H9 (cell line): ENCODE measurements at regions not wholly inside any gene's neighbourhood (a gene's known extent, or its start where the extent isn't known, plus 50 kb on each side); places are given as distances from the start of the nearest gene placed in this dataset.

Experiments used
- DNase-seq: peaks from one replicate; pipeline ENCODE4 v3.0.0-alpha.2; 2017
- H2AFZ ChIP-seq: one replicate; pipeline ENCODE4 v1.6.1; 2013; ENCODE audit warnings: mild to moderate bottlenecking, low read length, control low read depth, moderate library complexity
- H2AK5ac ChIP-seq: 2 replicates; pipeline ENCODE4 v1.6.1; 2013; ENCODE audit warnings: low read length, control low read depth, mixed read lengths; ENCODE audit not compliant: insufficient read length
- H2BK120ac ChIP-seq: one replicate; pipeline ENCODE4 v1.6.1; 2013; ENCODE audit warnings: low read depth, mild to moderate bottlenecking, low read length, control low read depth, inconsistent platforms; ENCODE audit not compliant: poor library complexity, severe bottlenecking
- H2BK12ac ChIP-seq: 2 replicates; pipeline ENCODE4 v1.6.1; 2013; ENCODE audit warnings: low read length, control low read depth, mixed read lengths, low read depth; ENCODE audit not compliant: insufficient read length
- H2BK15ac ChIP-seq: 2 replicates; pipeline ENCODE4 v1.6.1; 2013; ENCODE audit warnings: low read depth, low read length, control low read depth
- H2BK20ac ChIP-seq: one replicate; pipeline ENCODE4 v1.6.1; 2013; ENCODE audit warnings: low read depth, mild to moderate bottlenecking, low read length, control low read depth, inconsistent platforms; ENCODE audit not compliant: poor library complexity, severe bottlenecking
- H2BK5ac ChIP-seq: 2 replicates; pipeline ENCODE4 v1.6.1; 2013; ENCODE audit warnings: low read length, control low read depth, mixed read lengths; ENCODE audit not compliant: insufficient read length
- H3K14ac ChIP-seq: 2 replicates; pipeline ENCODE4 v1.6.1; 2013; ENCODE audit warnings: low read length, control low read depth; ENCODE audit not compliant: insufficient read depth
- H3K18ac ChIP-seq: 2 replicates; pipeline ENCODE4 v1.6.1; 2013; ENCODE audit warnings: low read depth, mild to moderate bottlenecking, mixed read lengths, low read length, control low read depth; ENCODE audit not compliant: insufficient read length
- H3K23ac ChIP-seq: 2 replicates; pipeline ENCODE4 v1.6.1; 2013; ENCODE audit warnings: low read length, control low read depth, mixed read lengths, low read depth; ENCODE audit not compliant: insufficient read length
- H3K23me2 ChIP-seq: 2 replicates; pipeline ENCODE4 v1.6.1; 2013; ENCODE audit warnings: low read depth, mild to moderate bottlenecking, mixed read lengths, low read length, control low read depth; ENCODE audit not compliant: insufficient read length, poor library complexity, severe bottlenecking
- H3K27ac ChIP-seq: 2 replicates; pipeline ENCODE4 v1.5.1; 2013; ENCODE audit warnings: low read length, control low read depth, mixed read lengths, low read depth; ENCODE audit not compliant: insufficient read length
- H3K27me3 ChIP-seq: 2 replicates; pipeline ENCODE4 v1.6.1; 2013; ENCODE audit warnings: low read length, control low read depth, inconsistent platforms; ENCODE audit not compliant: insufficient read depth
- H3K4ac ChIP-seq: 2 replicates; pipeline ENCODE4 v1.6.1; 2013; ENCODE audit warnings: low read depth, mild to moderate bottlenecking, control low read depth, inconsistent platforms, low read length, moderate library complexity
- H3K4me1 ChIP-seq: 2 replicates; pipeline ENCODE4 v1.6.1; 2013; ENCODE audit warnings: low read length, control low read depth, inconsistent platforms; ENCODE audit not compliant: insufficient read depth
- H3K4me2 ChIP-seq: 2 replicates; pipeline ENCODE4 v1.6.1; 2013; ENCODE audit warnings: low read length, control low read depth, mixed read lengths; ENCODE audit not compliant: insufficient read length, insufficient read depth
- H3K56ac ChIP-seq: 2 replicates; pipeline ENCODE4 v1.6.1; 2013; ENCODE audit warnings: low read depth, mild to moderate bottlenecking, mixed read lengths, low read length, control low read depth; ENCODE audit not compliant: insufficient read length
- H3K79me1 ChIP-seq: 2 replicates; pipeline ENCODE4 v1.6.1; 2013; ENCODE audit warnings: low read depth, mild to moderate bottlenecking, moderate library complexity, low read length, control low read depth, inconsistent platforms; ENCODE audit not compliant: insufficient read depth, poor library complexity, severe bottlenecking
- H3K79me2 ChIP-seq: 2 replicates; pipeline ENCODE4 v1.6.1; 2013; ENCODE audit warnings: low read length, control low read depth, inconsistent platforms; ENCODE audit not compliant: insufficient read depth
- H3K9ac ChIP-seq: 2 replicates; pipeline ENCODE4 v1.6.1; 2013; ENCODE audit warnings: low read length, control low read depth, mixed read lengths; ENCODE audit not compliant: insufficient read length; ENCODE audit errors: extremely low read depth
- H3K9me3 ChIP-seq: one replicate; pipeline ENCODE4 v1.6.1; 2013; ENCODE audit warnings: low read depth, low read length, inconsistent platforms; ENCODE audit not compliant: control insufficient read depth
- H3T11ph ChIP-seq: one replicate; pipeline ENCODE4 v1.6.1; 2013; ENCODE audit warnings: mild to moderate bottlenecking, low read length, control low read depth, inconsistent platforms
- H4K20me1 ChIP-seq: one replicate; pipeline ENCODE4 v1.6.1; 2013; ENCODE audit not compliant: control insufficient read depth, insufficient read length, insufficient read depth
- H4K5ac ChIP-seq: 2 replicates; pipeline ENCODE4 v1.6.1; 2013; ENCODE audit warnings: low read depth, mild to moderate bottlenecking, mixed read lengths, low read length, control low read depth; ENCODE audit not compliant: insufficient read length
- H4K8ac ChIP-seq: replicated peaks from 2 replicates; pipeline ENCODE4 v1.6.1; 2013; ENCODE audit warnings: low read length, control low read depth, mixed read lengths, low read depth; ENCODE audit not compliant: insufficient read length
- H4K91ac ChIP-seq: 2 replicates; pipeline ENCODE4 v1.6.1; 2013; ENCODE audit warnings: low read depth, mild to moderate bottlenecking, moderate library complexity, mixed read lengths, low read length, control low read depth; ENCODE audit not compliant: insufficient read length
- H3K27ac Mint-ChIP-seq, 3 experiments: 2 replicates in 2 of 3; 3 replicates in 1 of 3; pipeline ENCODE4 v1.8.0; 2020 to 2021; ENCODE audit warnings: mixed read lengths in 3 of 3, mild to moderate bottlenecking in 1 of 3, moderate library complexity in 1 of 3
- H3K27me3 Mint-ChIP-seq: 2 replicates; pipeline ENCODE4 v1.8.0; 2021; ENCODE audit warnings: low read depth, mild to moderate bottlenecking, moderate library complexity, mixed read lengths
- H3K36me3 Mint-ChIP-seq, 3 experiments: 2 replicates in 2 of 3; 3 replicates in 1 of 3; pipeline ENCODE4 v1.8.0; 2020 to 2021; ENCODE audit warnings: low read depth in 3 of 3, mixed read lengths in 3 of 3; ENCODE audit not compliant: insufficient read depth in 1 of 3
- H3K4me1 Mint-ChIP-seq, 2 experiments: 2 replicates each; pipeline ENCODE4 v1.8.0; 2020; ENCODE audit warnings: mixed read lengths in 2 of 2
- H3K4me3 Mint-ChIP-seq, 2 experiments: 2 replicates in 1 of 2; 3 replicates in 1 of 2; pipeline ENCODE4 v1.8.0; 2020 to 2021; ENCODE audit warnings: mild to moderate bottlenecking in 2 of 2, mixed read lengths in 2 of 2, moderate library complexity in 1 of 2
- H3K9me3 Mint-ChIP-seq, 2 experiments: 2 replicates in 1 of 2; 3 replicates in 1 of 2; pipeline ENCODE4 v1.8.0; 2020; ENCODE audit warnings: mild to moderate bottlenecking in 2 of 2, mixed read lengths in 2 of 2, moderate library complexity in 1 of 2
- WGBS: extraction: QIAGEN DNeasy Blood & Tissue Kit; methylation state at CpG from one replicate; pipeline ENCODE4 v1.1.7; 2013; ENCODE audit warnings: missing lambda C conversion rate, low lambda C conversion rate, mixed read lengths; ENCODE audit not compliant: insufficient read length; ENCODE audit errors: extremely low coverage; 5-methylcytosine and 5-hydroxymethylcytosine counted together
- TF ChIP-seq, protein P1 (sequence below): fragments of 200-600 bp; sonication (generic); conservative IDR thresholded peaks from 3 replicates; pipeline ENCODE4 v1.8.0; 2021; ENCODE audit warnings: antibody characterized with exemption, mild to moderate bottlenecking

DNA sequence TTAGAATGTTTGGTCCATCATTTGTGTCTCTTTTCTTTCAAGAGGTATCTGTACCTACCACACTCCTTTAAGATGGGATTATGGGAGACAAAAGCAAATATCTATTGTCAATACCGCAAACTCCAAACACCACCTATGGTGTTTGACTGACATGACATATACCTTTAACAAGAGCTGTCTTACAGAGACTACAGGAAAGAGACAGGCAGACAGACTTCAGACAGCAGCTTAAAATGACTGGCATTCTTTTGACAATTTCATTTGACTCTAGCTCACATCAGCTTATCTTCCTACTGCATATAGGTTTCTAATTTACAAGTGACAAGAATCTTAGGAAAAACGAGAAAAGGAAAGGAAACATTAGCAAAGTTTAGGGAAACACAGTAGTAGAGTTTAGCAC is 256.0 kb upstream of the TFAP2D start:
- Histone ChIP-seq H4K5ac (no peak overlapping the region), H2BK20ac (no peak overlapping the region), H3K4me2 (no peak overlapping the region), H3T11ph (no peak overlapping the region), H3K27ac (no peak overlapping the region), H2BK12ac (no peak overlapping the region), H3K23ac (no peak overlapping the region), H2AK5ac (no peak overlapping the region), H4K91ac (no peak overlapping the region), H3K4me1 (no peaks in the 10 kb centered on the region), H4K20me1 (no peaks in the 10 kb centered on the region), H3K4ac (no peak overlapping the region), H3K27me3 (no peaks in the 10 kb centered on the region), H3K79me2 (no peaks in the 10 kb centered on the region), H3K23me2 (no peaks in the 10 kb centered on the region), H2BK120ac (no peak overlapping the region), H3K14ac (no peak overlapping the region), H2BK15ac (no peak overlapping the region), H3K56ac (no peak overlapping the region), H4K8ac (no peak overlapping the region), H3K79me1 (no peaks in the 10 kb centered on the region), H3K9ac (no peak overlapping the region), H2AFZ (no peak overlapping the region), H3K9me3 (no peaks in the 10 kb centered on the region), H3K18ac (no peak overlapping the region), H2BK5ac (no peak overlapping the region)
- Mint-ChIP-seq H3K27me3 (no peaks in the 10 kb centered on the region), H3K36me3 (no peaks in the 10 kb centered on the region), H3K4me3 (no peak overlapping the region), H3K27ac (no peak overlapping the region), H3K9me3 (no peaks in the 10 kb centered on the region), H3K4me1 (0 out of 4 replicates have a peak, but pooled peaks cover 0 to 2% of the 10 kb centered on the region in 2 experiments)
- TF ChIP-seq, protein P1, sequence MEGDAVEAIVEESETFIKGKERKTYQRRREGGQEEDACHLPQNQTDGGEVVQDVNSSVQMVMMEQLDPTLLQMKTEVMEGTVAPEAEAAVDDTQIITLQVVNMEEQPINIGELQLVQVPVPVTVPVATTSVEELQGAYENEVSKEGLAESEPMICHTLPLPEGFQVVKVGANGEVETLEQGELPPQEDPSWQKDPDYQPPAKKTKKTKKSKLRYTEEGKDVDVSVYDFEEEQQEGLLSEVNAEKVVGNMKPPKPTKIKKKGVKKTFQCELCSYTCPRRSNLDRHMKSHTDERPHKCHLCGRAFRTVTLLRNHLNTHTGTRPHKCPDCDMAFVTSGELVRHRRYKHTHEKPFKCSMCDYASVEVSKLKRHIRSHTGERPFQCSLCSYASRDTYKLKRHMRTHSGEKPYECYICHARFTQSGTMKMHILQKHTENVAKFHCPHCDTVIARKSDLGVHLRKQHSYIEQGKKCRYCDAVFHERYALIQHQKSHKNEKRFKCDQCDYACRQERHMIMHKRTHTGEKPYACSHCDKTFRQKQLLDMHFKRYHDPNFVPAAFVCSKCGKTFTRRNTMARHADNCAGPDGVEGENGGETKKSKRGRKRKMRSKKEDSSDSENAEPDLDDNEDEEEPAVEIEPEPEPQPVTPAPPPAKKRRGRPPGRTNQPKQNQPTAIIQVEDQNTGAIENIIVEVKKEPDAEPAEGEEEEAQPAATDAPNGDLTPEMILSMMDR = no peak
- WGBS = no CpG with 5 or more reads among the region's 2 CpGs
- no peak for DNase-seq
